AG04449 (cell line): ENCODE measurements at regions not wholly inside any gene's neighbourhood (a gene's known extent, or its start where the extent isn't known, plus 50 kb on each side); places are given as distances from the start of the nearest gene placed in this dataset.

ENCODE experiments used
- CTCF ChIA-PET: fragments of 350-600 bp; formaldehyde crosslinking; extraction: SDS; loops from one replicate; lab custom pipeline; 2021; ENCODE audit warnings: antibody characterized with exemption; lab: Yijun Ruan, JAX
- POLR2A ChIA-PET: fragments of 400-600, 350-600 bp; formaldehyde crosslinking; extraction: SDS; loops from one replicate; lab custom pipeline; 2020; ENCODE audit warnings: antibody characterized with exemption, inconsistent platforms; lab: Yijun Ruan, JAX
- DNase-seq: peaks from one replicate; pipeline ENCODE4 v3.0.0-alpha.2; 2010; ENCODE audit warnings: low read depth, low spot score
- H3K4me3 ChIP-seq: 2 replicates; pipeline ENCODE4 v1.5.1; 2011; ENCODE audit warnings: low read depth, mild to moderate bottlenecking, control low read depth, low read length
- TF ChIP-seq, protein P1 (sequence below): IDR thresholded peaks from one replicate; pipeline ENCODE4 v1.5.1; 2011; ENCODE audit warnings: mild to moderate bottlenecking, moderate library complexity, low read length, control low read depth, inconsistent platforms; ENCODE audit not compliant: insufficient read depth; ENCODE audit errors: missing control alignments

DNA sequence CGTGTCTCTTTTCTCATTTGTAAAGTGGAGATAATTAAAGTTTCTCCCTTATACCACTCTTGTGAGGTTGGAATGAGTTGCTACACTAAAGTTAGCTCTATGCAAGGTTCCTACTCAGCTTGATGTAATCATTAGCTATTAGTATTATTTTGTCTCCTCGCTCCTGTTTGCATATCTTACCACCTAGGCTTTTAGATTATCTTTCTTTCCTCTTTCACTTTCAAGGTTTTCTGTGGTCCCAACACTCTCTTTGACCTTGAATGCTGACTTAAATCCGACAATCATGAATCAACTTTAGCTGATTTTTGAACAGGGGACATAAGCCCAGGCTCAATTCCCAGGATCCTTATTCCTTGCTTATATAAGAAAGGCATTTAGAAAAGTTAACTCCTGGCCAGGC, 769.7 kb upstream of the GRM7 start:
- CTCF ChIA-PET: no interaction called here
- DNase-seq: no peak
- H3K4me3 ChIP-seq: no peak overlapping the region
- TF ChIP-seq, protein P1, sequence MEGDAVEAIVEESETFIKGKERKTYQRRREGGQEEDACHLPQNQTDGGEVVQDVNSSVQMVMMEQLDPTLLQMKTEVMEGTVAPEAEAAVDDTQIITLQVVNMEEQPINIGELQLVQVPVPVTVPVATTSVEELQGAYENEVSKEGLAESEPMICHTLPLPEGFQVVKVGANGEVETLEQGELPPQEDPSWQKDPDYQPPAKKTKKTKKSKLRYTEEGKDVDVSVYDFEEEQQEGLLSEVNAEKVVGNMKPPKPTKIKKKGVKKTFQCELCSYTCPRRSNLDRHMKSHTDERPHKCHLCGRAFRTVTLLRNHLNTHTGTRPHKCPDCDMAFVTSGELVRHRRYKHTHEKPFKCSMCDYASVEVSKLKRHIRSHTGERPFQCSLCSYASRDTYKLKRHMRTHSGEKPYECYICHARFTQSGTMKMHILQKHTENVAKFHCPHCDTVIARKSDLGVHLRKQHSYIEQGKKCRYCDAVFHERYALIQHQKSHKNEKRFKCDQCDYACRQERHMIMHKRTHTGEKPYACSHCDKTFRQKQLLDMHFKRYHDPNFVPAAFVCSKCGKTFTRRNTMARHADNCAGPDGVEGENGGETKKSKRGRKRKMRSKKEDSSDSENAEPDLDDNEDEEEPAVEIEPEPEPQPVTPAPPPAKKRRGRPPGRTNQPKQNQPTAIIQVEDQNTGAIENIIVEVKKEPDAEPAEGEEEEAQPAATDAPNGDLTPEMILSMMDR: no peak
- POLR2A ChIA-PET: no interaction called here

DNA sequence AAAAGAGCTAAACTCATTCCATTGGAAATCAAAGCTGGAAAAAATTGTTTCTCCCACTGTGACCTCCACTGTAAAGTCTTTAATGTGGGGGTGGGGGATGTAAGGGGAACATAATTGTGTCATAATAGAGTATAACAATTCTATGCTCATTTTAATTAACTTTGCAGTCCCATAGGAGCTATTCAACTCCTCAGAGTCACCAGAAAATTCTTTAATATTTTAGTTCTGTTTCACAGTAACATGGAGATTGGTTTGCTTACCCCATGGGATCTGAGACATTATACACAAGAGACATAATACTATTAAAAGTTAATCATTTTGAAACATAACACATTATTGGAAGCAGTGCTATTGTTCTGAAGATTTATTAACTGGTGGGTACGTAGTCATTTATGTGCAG, 765.9 kb upstream of the GRM7 start:
- TF ChIP-seq, protein P1: no peak
- POLR2A ChIA-PET: no interaction called here
- H3K4me3 ChIP-seq: no peak overlapping the region
- CTCF ChIA-PET: no interaction called here
- DNase-seq: no peak

DNA sequence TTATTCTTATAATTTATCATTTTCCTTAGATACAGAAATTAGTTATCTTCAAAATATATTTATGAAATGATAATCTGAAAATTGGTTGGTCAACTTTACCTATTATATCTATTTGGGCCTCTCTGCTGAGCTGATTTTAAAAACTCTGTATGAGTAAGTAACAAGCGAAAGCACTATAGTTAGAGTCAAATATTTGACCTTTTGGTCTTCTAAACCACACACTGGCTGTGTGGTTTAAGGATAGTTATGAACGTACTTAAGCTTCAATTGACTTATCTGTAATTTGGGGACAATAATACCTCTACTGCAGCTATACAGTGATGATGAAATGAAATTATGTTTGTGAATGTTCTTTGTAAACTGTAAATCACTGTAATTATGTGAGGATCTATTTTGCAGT, 763.9 kb upstream of the GRM7 start:
- POLR2A ChIA-PET: no interaction called here
- DNase-seq: no peak
- CTCF ChIA-PET: no interaction called here
- H3K4me3 ChIP-seq: no peak overlapping the region
- TF ChIP-seq, protein P1: no peak

DNA sequence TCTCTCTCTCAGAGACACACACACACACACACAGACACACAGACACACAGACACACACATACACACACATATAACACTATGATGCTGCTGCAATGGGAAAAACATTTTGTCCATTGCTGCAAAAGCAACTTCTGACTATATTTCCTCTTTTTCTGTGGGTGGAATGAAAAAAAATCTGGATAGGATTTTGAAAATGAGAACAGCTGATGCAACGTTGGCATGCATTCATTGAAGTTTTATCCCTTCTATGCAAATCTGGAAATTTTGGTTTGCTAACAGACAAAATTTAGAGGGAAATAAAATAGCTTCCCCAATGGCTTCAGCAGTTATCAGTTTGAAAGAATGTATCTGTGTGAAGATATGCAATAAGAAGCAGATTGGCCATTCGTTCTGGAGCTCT, 763.4 kb upstream of the GRM7 start:
- no peak for DNase-seq
- no peak overlapping the region for H3K4me3 ChIP-seq
- ChIA-PET POLR2A (no interaction called here), CTCF (no interaction called here)
- TF ChIP-seq, protein P1: no peak

DNA sequence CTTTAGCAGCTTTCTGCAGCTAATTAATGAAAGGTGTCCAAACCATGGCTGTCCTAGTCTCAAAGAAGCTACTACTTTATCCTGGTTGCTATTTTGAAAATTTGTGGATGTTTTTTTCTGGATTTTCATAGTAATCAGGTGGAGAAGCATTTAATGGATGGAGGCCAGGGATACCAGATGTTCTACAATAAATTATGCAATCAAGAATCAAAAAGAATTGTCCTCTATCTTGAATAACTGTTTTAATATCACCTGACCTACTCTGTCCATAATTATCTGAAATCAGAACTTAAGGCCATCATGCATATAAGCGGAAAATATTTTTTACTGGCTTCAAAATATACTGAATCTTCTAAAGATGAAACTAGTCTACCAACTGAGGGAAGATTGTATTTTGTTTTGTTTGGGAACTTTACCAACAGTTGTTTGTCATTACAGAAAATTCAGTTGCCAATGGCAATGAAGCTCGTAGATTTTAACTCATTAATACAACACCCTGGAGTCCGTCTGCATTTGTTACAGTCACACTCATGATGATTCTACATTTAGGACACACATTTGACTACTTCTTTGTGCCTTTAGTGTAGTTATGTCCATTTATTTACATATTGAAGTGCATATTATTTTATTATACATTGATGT, 762.3 kb upstream of the GRM7 start:
- no peak overlapping the region for H3K4me3 ChIP-seq
- ChIA-PET POLR2A (no interaction called here), CTCF (no interaction called here)
- TF ChIP-seq, protein P1: no peak
- no peak for DNase-seq

DNA sequence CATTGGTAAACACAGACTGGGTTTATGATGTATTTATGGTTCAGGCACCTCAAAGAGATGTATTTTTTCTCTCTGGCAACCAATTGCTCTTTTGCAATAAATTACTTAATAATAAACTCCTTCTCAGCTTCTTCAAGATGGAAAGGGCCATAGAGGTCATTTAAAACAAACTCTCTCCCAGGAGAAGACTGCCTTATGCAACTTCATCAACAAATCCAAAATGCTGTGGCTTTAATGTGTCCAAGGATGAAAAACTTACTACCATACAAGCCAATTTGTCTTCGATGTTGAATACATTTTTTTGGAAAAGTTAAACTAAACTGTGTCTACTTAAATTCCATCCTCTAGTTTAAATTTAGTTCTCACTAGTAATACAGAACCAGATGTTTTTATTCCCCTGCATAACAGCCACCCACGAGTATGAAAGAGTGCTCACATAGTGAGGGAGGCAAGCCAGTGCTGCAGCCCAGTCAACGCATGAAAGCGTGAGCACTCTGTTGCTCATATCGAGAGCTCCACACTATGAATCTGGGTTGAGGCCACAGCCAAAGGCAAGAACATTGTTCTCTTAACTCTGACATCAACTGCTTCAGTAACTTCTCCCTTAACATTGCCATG, 761.3 kb upstream of the GRM7 start:
- TF ChIP-seq, protein P1: no peak
- POLR2A ChIA-PET: no interaction called here
- CTCF ChIA-PET: no interaction called here
- H3K4me3 ChIP-seq: no peak overlapping the region
- DNase-seq: no peak
